GM23248 (cell line): ENCODE measurements at regions not wholly inside any gene's neighbourhood (a gene's known extent, or its start where the extent isn't known, plus 50 kb on each side); places are given as distances from the start of the nearest gene placed in this dataset.

Experiments used
- DNase-seq: peaks from one replicate; pipeline ENCODE4 v3.0.0-alpha.2; 2015
- H2AFZ ChIP-seq: fragments of 200-600 bp; sonication (generic); 2 replicates; pipeline ENCODE4 v1.6.1; 2016; ENCODE audit warnings: antibody characterized with exemption
- H3F3A ChIP-seq: fragments of 200-600 bp; sonication (generic); 2 replicates; pipeline ENCODE4 v1.6.1; 2016; ENCODE audit warnings: mild to moderate bottlenecking, antibody characterized with exemption, mixed run types; ENCODE audit not compliant: insufficient read depth
- H3K27ac ChIP-seq: fragments of 200-600 bp; sonication (generic); 2 replicates; pipeline ENCODE4 v1.5.1; 2016; ENCODE audit warnings: mild to moderate bottlenecking
- H3K27me3 ChIP-seq: fragments of 200-600 bp; sonication (generic); replicated peaks from 2 replicates; pipeline ENCODE4 v1.6.1; 2016; ENCODE audit warnings: mild to moderate bottlenecking; ENCODE audit not compliant: insufficient read depth
- H3K36me3 ChIP-seq: fragments of 200-600 bp; sonication (generic); 2 replicates; pipeline ENCODE4 v1.6.1; 2016; ENCODE audit warnings: low read depth, mild to moderate bottlenecking
- H3K4me1 ChIP-seq: fragments of 200-600 bp; sonication (generic); 2 replicates; pipeline ENCODE4 v1.6.1; 2016; ENCODE audit warnings: mild to moderate bottlenecking; ENCODE audit not compliant: insufficient read depth
- H3K4me2 ChIP-seq: fragments of 200-600 bp; sonication (generic); one replicate; pipeline ENCODE4 v1.6.1; 2016; ENCODE audit warnings: mild to moderate bottlenecking; ENCODE audit not compliant: unreplicated experiment
- H3K4me3 ChIP-seq: fragments of 200-600 bp; sonication (generic); 2 replicates; pipeline ENCODE4 v1.5.1; 2016; ENCODE audit warnings: mild to moderate bottlenecking
- H3K79me2 ChIP-seq: fragments of 200-600 bp; sonication (generic); 2 replicates; pipeline ENCODE4 v1.6.1; 2016; ENCODE audit warnings: mild to moderate bottlenecking; ENCODE audit not compliant: insufficient read depth
- H3K9ac ChIP-seq: fragments of 200-600 bp; sonication (generic); 2 replicates; pipeline ENCODE4 v1.6.1; 2016; ENCODE audit warnings: mild to moderate bottlenecking
- H3K9me2 ChIP-seq: fragments of 200-600 bp; sonication (generic); 2 replicates; pipeline ENCODE4 v1.6.1; 2016; ENCODE audit warnings: mixed run types, mild to moderate bottlenecking, moderate library complexity; ENCODE audit not compliant: insufficient read depth
- H3K9me3 ChIP-seq: fragments of 200-600 bp; sonication (generic); one replicate; pipeline ENCODE4 v1.6.1; 2017; ENCODE audit warnings: low read depth
- H4K20me1 ChIP-seq: fragments of 200-600 bp; sonication (generic); 2 replicates; pipeline ENCODE4 v1.6.0; 2016; ENCODE audit not compliant: insufficient read depth
- EZH2 ChIP-seq: fragments of 200-600 bp; sonication (generic); IDR thresholded peaks from 2 replicates; pipeline ENCODE4 v1.6.1; 2018; ENCODE audit warnings: antibody characterized with exemption, mild to moderate bottlenecking; ENCODE audit not compliant: insufficient read depth, poor library complexity, severe bottlenecking
- EZH2phosphoT487 ChIP-seq: fragments of 200-600 bp; sonication (generic); IDR thresholded peaks from 2 replicates; pipeline ENCODE4 v1.6.1; 2018; ENCODE audit warnings: antibody characterized with exemption, moderate library complexity, mild to moderate bottlenecking, low read depth; ENCODE audit not compliant: insufficient read depth
- WGBS, 2 experiments: methylation state at CpG; one replicate each; pipeline ENCODE4 v1.1.6; 2015 to 2017; ENCODE audit warnings: low lambda C conversion rate in 2 of 2, low coverage in 1 of 2; ENCODE audit errors: missing lambda C conversion rate in 2 of 2; 5-methylcytosine and 5-hydroxymethylcytosine counted together
- in situ Hi-C: fragments of 300-500 bp; cut with MboI; formaldehyde crosslinking; loops from 2 replicates; pipeline ENCODE4 v1.15.0; 2020

DNA sequence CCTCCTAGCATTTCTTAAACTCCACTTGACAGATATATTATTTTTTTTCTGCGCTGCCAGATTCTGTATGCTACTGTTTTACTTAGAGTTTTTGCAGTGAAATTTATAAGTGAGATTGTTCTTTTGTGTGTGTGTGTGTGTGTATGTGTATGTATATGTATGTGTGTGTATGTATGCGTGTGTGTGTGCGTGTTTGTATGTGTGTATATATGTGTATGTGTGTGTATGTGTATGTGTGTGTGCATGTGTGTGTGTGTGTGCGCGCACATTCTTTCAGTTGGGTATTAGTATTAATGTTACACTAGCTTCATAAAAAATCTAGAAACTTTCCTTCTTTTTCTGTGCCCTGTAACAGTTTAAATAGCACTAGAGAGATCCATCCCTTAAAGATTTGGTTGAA, 152.6 kb upstream of the CSF3R start:
- Histone ChIP-seq H2AFZ (no peak overlapping the region), H3K79me2 (no peaks in the 10 kb centered on the region), H3K4me1 (no peaks in the 10 kb centered on the region), H3K27ac (no peak overlapping the region), H3K4me2 (no peak overlapping the region), H3K9me3 (no peaks in the 10 kb centered on the region), H3F3A (no peaks in the 10 kb centered on the region), H3K9me2 (no peaks in the 10 kb centered on the region), H4K20me1 (no peaks in the 10 kb centered on the region), H3K9ac (no peak overlapping the region), H3K4me3 (no peak overlapping the region), H3K36me3 (no peaks in the 10 kb centered on the region), H3K27me3 (no peaks in the 10 kb centered on the region; the same call in 1 of the 2 replicates)
- TF ChIP-seq EZH2 (no peak), EZH2phosphoT487 (no peak)
- in situ Hi-C loops: no loop called here
- 68 to 74% methylated on average over 5 of the region's 5 CpGs for WGBS, 2 experiments
- DNase-seq: no peak

GRCh38 chr1:36628804-36629203, 146.1 kb upstream of the CSF3R start:
- H2AFZ ChIP-seq: no peak overlapping the region
- no peaks in the 10 kb centered on the region for H4K20me1 ChIP-seq
- no peak overlapping the region for H3K4me3 ChIP-seq
- in situ Hi-C loops: no loop called here
- no peaks in the 10 kb centered on the region for H3K36me3 ChIP-seq
- no peaks in the 10 kb centered on the region for H3K9me2 ChIP-seq
- no peaks in the 10 kb centered on the region for H3K79me2 ChIP-seq
- no peaks in the 10 kb centered on the region for H3F3A ChIP-seq
- H3K4me1 ChIP-seq: no peaks in the 10 kb centered on the region
- TF ChIP-seq EZH2 (no peak), EZH2phosphoT487 (no peak)
- peaks cover 3% of the 10 kb centered on the region for H3K27me3 ChIP-seq
- WGBS, 2 experiments: 17 to 18% methylated on average over 5 of the region's 5 CpGs
- no peaks in the 10 kb centered on the region for H3K9me3 ChIP-seq
- H3K27ac ChIP-seq: no peak overlapping the region
- H3K4me2 ChIP-seq: no peak overlapping the region
- DNase-seq: no peak
- no peak overlapping the region for H3K9ac ChIP-seq

GRCh38 chr1:36626435-36626834, 143.7 kb upstream of the CSF3R start:
- no peak for DNase-seq
- in situ Hi-C loops: no loop called here
- Histone ChIP-seq H3K79me2 (no peaks in the 10 kb centered on the region), H2AFZ (no peak overlapping the region), H3F3A (no peaks in the 10 kb centered on the region), H3K9ac (no peak overlapping the region), H3K36me3 (no peaks in the 10 kb centered on the region), H3K9me2 (no peaks in the 10 kb centered on the region), H3K27ac (no peak overlapping the region), H3K9me3 (no peaks in the 10 kb centered on the region), H3K27me3 (peaks cover 3% of the 10 kb centered on the region), H3K4me3 (no peak overlapping the region), H3K4me1 (no peaks in the 10 kb centered on the region), H3K4me2 (no peak overlapping the region), H4K20me1 (no peaks in the 10 kb centered on the region)
- no peak for TF ChIP-seq EZH2
- no peak for TF ChIP-seq EZH2phosphoT487

- no peak overlapping the region for H3K4me3 ChIP-seq
- H3K9ac ChIP-seq: no peak overlapping the region
- H3K4me1 ChIP-seq: no peaks in the 10 kb centered on the region
- no peak overlapping the region for H3K4me2 ChIP-seq
- H3K79me2 ChIP-seq: no peaks in the 10 kb centered on the region
- TF ChIP-seq EZH2phosphoT487 (no peak), EZH2 (no peak)
- in situ Hi-C loops: no loop called here
- no peaks in the 10 kb centered on the region for H3K9me3 ChIP-seq
- no peak overlapping the region for H2AFZ ChIP-seq
- no peaks in the 10 kb centered on the region for H4K20me1 ChIP-seq
- WGBS, 2 experiments: 2 to 3% methylated on average over 11 of the region's 11 CpGs
- H3K9me2 ChIP-seq: no peaks in the 10 kb centered on the region
- H3F3A ChIP-seq: no peaks in the 10 kb centered on the region
- DNase-seq: no peak
- no peaks in the 10 kb centered on the region for H3K36me3 ChIP-seq
- peaks cover 3% of the 10 kb centered on the region; the same call in 1 of the 2 replicates for H3K27me3 ChIP-seq
- no peak overlapping the region for H3K27ac ChIP-seq
Observed at GRCh38 chr1:36625935-36626310, 143.2 kb upstream of the CSF3R start.

DNA sequence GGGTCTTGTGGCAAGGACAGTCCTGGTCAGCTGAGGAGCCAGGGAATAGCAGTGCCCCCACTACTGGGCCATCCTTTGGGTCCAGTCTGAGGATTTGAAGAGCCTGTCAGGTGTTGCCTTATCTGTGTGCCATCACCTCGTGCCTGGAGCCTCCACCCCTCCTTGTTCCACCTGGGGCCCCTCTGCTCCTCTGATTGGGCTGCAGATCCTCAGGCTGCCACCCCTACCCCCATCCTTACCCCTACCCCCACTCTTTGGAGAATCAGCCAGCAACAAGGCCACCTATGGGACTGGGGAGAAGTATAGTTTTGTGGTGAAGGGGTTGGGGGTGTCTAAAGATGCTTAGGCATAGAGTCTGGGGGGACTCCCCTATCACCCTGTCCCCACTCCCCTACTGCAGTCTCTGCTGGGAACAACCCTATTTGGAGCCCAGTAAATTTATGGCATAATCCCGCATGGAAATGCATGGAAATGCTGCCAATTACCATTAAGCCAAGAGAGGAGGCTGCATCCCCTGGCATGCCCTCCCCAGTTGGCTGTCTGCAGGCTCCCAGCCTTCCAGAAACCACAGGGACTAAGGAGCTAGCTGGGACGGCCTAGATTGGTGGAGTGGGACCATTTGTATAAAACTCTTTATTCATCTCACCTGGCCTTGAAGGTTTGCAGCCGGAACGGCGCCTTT, 142.7 kb upstream of the CSF3R start:
- Histone ChIP-seq H3K27ac (no peak overlapping the region), H3K4me2 (no peak overlapping the region), H4K20me1 (no peaks in the 10 kb centered on the region), H2AFZ (no peak overlapping the region), H3K9me2 (no peaks in the 10 kb centered on the region), H3F3A (no peaks in the 10 kb centered on the region), H3K4me1 (no peaks in the 10 kb centered on the region), H3K27me3 (peaks cover 3% of the 10 kb centered on the region; the same call in 1 of the 2 replicates), H3K9me3 (no peaks in the 10 kb centered on the region), H3K4me3 (no peak overlapping the region), H3K9ac (no peak overlapping the region), H3K36me3 (no peaks in the 10 kb centered on the region), H3K79me2 (no peaks in the 10 kb centered on the region)
- 0 to 1% methylated on average over 6 of the region's 6 CpGs for WGBS, 2 experiments
- no peak for TF ChIP-seq EZH2phosphoT487
- TF ChIP-seq EZH2: no peak
- no peak for DNase-seq
- in situ Hi-C loops: no loop called here
